ENCODE measurements at regions not wholly inside any gene's neighbourhood (a gene's known extent, or its start where the extent isn't known, plus 50 kb on each side); places are given as distances from the start of the nearest gene placed in this dataset.

DNA sequence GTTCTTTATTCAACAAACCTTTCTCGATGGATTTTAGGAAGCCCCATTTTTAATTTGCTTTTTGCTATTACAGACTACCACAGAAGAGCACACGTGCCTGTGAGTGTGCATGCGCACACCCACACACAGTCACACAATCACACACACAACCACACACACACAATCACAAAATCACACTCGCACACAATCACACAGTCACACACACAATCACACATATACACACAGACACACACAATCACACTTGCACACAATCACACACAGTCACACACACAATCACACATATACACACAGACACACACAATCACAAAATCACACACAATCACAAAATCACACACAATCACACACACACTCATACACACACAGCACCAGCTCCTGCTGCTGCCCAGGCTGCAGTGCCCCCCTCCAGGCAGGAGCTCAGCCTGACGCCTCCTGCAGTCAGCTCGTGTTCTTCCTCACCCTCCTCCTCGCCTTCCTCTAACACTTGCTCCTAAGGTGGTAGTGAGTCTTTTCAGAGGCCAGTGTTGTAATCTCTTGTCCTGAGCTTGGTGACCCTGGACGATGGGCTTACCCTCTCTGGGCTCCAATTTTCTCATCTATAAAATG, 125.0 kb upstream of the SOX1 start:
- intact Hi-C loops (cut with micrococcal nuclease; ENCODE audit: unreplicated experiment): no loop called here
- Mint-ChIP-seq H3K4me1 (ENCODE audit: low read depth, unreplicated experiment) (no peaks in the 10 kb centered on the region), H3K4me3 (ENCODE audit: low read depth, unreplicated experiment) (no peak overlapping the region), H3K27me3 (ENCODE audit: unreplicated experiment) (no peaks in the 10 kb centered on the region), H3K27ac (ENCODE audit: unreplicated experiment) (no peak overlapping the region), H3K9me3 (ENCODE audit: low read depth, unreplicated experiment) (peaks cover 14% of the 10 kb centered on the region), H3K36me3 (ENCODE audit: insufficient read depth, unreplicated experiment) (no peaks in the 10 kb centered on the region)
- no TSS peak for BruUV-seq (replicated peaks)
- TF ChIP-seq CTCF (IDR thresholded peaks at IDR 0.05; ENCODE audit: unreplicated experiment): no peak
- no peak for DNase-seq
- CTCF ChIA-PET: no interaction called here

DNA sequence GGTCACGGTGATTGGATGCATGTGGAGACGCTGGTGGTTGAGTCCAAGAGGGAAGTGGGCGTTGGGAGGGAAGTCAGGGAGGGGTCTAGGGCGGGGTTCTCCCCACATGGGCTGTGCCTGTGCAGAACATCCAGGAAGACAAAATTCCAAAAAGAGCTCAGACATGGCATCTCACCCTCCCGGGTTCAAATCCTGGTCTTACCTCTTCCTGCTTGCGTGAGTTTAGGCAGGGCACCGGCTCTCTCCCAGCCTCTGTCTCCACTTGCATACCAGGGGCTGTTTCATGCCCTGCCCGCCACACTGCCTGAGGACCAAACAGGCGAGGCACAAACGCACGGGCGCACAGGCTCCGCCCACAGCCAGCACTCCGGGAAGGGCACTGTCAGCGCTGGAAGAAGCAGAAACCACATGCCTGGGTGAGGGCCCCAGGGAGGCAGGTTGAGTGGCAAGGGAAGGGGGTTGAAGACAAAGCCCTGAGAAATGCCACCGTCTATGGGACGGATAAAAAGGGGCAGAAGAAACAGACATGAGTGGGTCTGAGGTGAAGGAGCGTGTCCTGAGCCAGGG, 123.6 kb upstream of the SOX1 start:
- DNase-seq: no peak
- BruUV-seq (replicated peaks): no TSS peak
- no peak overlapping the region for H3K27ac Mint-ChIP-seq (ENCODE audit: unreplicated experiment)
- CTCF ChIA-PET: no interaction called here
- intact Hi-C loops (cut with micrococcal nuclease; ENCODE audit: unreplicated experiment): no loop called here
- no peaks in the 10 kb centered on the region for H3K36me3 Mint-ChIP-seq (ENCODE audit: insufficient read depth, unreplicated experiment)
- H3K9me3 Mint-ChIP-seq (ENCODE audit: low read depth, unreplicated experiment): peaks cover 11% of the 10 kb centered on the region
- no peak overlapping the region for H3K4me3 Mint-ChIP-seq (ENCODE audit: low read depth, unreplicated experiment)
- no peak for TF ChIP-seq CTCF (IDR thresholded peaks at IDR 0.05; ENCODE audit: unreplicated experiment)
- H3K27me3 Mint-ChIP-seq (ENCODE audit: unreplicated experiment): no peaks in the 10 kb centered on the region
- H3K4me1 Mint-ChIP-seq (ENCODE audit: low read depth, unreplicated experiment): no peaks in the 10 kb centered on the region

- H3K4me3 Mint-ChIP-seq (ENCODE audit: low read depth, unreplicated experiment): no peak overlapping the region
- peaks cover 11% of the 10 kb centered on the region for H3K9me3 Mint-ChIP-seq (ENCODE audit: low read depth, unreplicated experiment)
- H3K4me1 Mint-ChIP-seq (ENCODE audit: low read depth, unreplicated experiment): no peaks in the 10 kb centered on the region
- CTCF ChIA-PET: no interaction called here
- DNase-seq: no peak
- intact Hi-C loops (cut with micrococcal nuclease; ENCODE audit: unreplicated experiment): no loop called here
- no peak overlapping the region for H3K27ac Mint-ChIP-seq (ENCODE audit: unreplicated experiment)
- BruUV-seq (replicated peaks): no TSS peak
- no peak for TF ChIP-seq CTCF (IDR thresholded peaks at IDR 0.05; ENCODE audit: unreplicated experiment)
- no peaks in the 10 kb centered on the region for H3K36me3 Mint-ChIP-seq (ENCODE audit: insufficient read depth, unreplicated experiment)
- no peaks in the 10 kb centered on the region for H3K27me3 Mint-ChIP-seq (ENCODE audit: unreplicated experiment)
Observed at GRCh38 chr13:111944171-111944583, 122.8 kb upstream of the SOX1 start.

DNA sequence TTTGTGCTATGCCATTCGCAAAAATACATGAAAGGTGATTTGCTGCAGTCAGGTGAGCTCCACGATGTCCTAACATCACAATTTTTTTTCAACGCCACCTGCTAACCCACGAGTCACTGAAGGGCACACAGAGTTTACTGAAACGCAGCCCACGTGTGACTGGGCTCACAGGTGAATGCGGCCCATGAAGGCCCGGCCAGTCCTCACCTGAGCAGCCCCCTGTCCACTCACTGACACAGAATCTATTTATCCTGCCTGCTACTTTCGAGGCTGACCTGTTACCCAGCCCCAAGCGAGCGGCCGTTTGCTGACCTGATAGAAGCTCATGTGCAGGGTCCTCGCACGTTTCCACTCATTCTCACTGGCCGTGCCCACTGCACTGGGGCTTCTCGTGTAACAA, 121.9 kb upstream of the SOX1 start:
- CTCF ChIA-PET: no interaction called here
- Mint-ChIP-seq H3K27ac (ENCODE audit: unreplicated experiment) (no peak overlapping the region), H3K27me3 (ENCODE audit: unreplicated experiment) (no peaks in the 10 kb centered on the region), H3K9me3 (ENCODE audit: low read depth, unreplicated experiment) (peaks cover 8% of the 10 kb centered on the region), H3K4me3 (ENCODE audit: low read depth, unreplicated experiment) (no peak overlapping the region), H3K36me3 (ENCODE audit: insufficient read depth, unreplicated experiment) (no peaks in the 10 kb centered on the region), H3K4me1 (ENCODE audit: low read depth, unreplicated experiment) (no peaks in the 10 kb centered on the region)
- TF ChIP-seq CTCF (IDR thresholded peaks at IDR 0.05; ENCODE audit: unreplicated experiment): no peak
- intact Hi-C loops (cut with micrococcal nuclease; ENCODE audit: unreplicated experiment): no loop called here
- DNase-seq: no peak
- no TSS peak for BruUV-seq (replicated peaks)

All from Calu3 (cell line).